T1000 (cell line): ENCODE measurements at regions not wholly inside any gene's neighbourhood (a gene's known extent, or its start where the extent isn't known, plus 50 kb on each side); places are given as distances from the start of the nearest gene placed in this dataset.
"Not testable (repeated sequence)": the region's sequence is repeated elsewhere in the genome, so short reads cannot be mapped to it uniquely, and the experiment has no call there.

Experiments used
- DNase-seq: peaks from one replicate; lab custom pipeline; 2025; ENCODE audit warnings: mixed read lengths; lab: John Stamatoyannopoulos, UW

DNA sequence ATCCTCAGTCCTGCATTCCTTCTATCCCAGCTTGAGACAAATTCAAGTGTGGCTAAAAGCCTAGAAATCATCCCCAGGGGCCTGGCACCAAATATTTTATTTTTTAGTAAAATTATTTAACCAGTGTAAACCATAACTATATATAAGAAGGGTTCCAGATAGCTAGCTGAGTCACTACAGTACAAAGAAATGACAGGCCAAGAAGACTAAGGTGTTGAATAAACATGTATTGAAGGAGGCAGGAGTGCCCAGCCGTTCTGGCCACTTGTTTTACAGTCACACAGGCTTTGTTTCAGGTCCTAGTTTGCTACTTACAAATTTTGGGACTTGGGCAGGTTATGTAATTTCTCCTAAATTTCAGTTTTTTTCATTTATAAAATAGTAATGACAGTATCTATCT lies 225.9 kb upstream of the PITX2 start:
- DNase-seq, result no peak

DNA sequence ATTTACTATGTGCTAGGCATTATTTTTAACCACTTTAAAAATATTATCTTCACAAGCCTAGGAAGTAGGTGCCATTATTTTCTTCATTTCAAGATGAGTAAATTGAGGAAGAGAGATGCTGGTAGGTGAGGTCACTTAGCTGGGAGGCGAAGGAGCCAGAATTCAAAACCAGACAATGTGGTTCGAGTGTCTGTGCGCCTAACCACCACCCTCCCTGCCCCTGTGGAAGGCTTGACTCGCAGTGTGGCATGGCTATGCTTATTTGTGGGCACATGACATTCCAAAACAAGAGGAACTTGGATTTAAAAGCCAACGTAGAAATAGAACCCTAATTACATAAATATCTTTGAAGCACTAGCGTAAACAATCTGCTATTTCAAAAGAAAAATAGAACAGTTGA lies 226.6 kb upstream of the PITX2 start:
- DNase-seq, result no peak

DNA sequence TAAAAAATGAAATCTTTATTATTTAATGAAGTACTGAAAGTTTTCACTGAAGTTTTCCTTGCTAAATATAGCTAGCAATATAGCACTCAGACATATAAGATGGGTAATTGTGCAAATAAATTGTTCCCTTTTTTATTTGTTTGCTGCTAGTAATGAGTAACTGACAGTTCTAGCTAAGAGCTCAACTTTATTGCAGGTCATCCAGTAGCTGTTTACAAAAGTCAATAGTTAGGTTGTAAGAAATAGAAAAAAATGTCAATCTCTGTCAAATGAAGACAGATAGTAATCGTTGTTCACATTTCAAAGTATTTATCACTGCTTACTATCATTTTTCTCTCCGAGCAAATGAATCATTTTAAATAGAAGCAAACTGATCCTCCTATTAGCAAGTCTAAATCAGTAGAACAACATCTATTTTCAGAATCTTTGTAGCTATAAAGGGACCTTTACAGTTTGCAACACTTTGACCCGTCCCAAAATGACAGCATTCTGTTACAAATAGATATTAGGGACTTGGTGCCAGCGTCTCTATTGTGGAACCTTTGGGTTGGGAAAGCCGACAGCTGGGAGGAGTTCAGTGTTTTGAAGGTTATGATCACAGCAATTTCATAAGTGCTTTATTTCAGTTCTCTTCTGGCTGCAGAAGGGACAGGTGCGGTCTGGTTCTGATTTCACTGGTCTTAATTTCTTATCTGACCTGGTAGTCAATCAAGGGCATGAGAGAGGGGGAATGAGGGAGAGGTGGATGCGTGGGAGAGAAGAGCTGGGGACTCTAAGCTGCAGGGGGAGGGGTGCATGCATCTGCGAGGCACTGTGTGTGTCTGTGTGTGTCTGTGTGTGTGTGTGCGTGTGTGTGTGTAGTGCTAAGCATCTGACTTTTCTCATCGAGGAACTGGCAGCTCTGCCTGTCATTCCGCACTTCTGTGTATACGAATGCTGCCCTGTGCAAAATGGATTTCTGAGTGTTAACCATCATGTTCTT lies 227.9 kb upstream of the PITX2 start:
- no peak for DNase-seq

DNA sequence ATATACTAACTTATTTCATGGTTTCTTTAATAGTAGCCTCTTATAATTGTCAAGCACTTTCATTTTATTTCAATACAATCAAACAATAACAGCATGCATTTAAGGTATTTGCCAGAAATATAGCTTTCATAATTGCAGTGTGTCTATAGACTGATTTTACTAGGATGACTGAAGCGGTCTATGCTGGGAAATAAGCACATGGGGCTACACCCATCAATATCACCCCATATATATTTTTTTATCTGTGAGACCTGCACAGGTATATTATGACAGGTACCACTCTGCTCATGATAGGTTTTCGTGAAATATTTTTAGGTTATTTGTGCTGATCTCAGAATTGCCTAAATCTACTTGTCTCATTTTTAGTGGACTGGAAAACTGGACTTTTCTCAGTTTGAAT lies 229.1 kb upstream of the PITX2 start:
- DNase-seq, result no peak

DNA sequence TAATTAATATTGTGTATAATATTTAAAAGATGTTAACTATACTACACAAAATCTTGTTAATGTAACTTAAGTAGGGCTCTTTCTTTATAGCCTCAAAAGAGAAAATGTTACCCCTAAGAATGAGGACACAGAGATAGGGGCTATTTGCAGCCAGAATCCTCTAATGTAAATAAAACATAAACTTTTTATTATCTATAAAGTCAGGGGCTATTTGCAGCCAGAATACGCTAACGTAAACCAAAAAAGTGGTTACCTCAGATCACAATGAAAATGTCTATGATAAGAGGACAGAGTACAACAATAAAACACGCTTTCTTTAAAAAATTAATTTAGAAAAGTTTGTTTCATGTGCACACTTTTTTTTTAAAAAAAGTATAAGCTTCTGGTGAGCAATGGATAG lies 229.9 kb upstream of the PITX2 start:
- DNase-seq, result no peak

DNA sequence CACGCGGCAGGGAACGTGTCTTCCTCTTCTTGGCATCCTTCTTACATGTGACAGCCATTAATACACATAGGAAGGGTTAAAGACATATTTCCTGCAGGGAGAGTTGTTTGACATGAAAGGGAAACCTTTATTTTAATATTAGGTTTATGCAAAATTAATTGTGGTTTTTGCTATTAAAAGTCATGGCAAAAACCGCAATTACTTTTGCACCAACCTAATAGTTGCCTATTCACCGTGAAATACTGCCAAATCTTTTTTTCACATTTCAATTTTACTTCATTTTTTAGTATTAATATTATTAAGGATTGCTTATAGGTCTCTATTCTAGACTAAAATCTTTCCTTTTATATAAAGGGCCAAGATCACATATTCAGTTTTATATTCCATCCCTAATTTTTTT lies 230.4 kb upstream of the PITX2 start:
- DNase-seq, result no peak

DNA sequence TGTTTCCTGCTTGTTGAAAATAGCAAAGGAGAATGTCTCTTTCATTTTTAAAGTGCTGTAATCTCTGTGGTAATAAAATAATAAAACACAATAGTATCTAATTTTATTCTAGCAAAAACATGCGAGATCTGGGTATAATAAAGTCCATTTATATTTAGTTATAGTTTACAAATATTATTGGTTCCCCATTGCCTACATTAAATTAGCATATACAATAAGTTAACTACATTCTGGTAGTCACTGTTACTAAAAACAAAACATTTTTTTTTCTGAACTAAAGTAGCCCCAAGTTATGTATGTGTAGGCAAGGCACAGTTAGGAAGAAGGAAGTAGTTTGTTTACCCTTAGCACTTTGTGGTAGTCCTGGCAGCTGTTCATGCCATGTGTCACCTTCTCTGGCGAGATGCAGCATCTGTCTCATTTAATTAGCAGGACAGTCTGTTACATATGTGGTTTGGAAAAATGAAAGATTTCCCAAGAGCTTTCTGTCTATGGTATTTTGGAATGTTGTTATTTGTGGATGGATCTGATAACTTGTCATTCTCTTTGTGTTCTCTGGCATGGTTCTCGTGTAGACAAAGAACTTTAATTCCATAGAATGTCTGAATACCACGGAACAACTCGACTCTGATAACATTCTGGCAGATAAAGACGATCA lies 231.3 kb upstream of the PITX2 start:
- DNase-seq, result peak; percentile 37

DNA sequence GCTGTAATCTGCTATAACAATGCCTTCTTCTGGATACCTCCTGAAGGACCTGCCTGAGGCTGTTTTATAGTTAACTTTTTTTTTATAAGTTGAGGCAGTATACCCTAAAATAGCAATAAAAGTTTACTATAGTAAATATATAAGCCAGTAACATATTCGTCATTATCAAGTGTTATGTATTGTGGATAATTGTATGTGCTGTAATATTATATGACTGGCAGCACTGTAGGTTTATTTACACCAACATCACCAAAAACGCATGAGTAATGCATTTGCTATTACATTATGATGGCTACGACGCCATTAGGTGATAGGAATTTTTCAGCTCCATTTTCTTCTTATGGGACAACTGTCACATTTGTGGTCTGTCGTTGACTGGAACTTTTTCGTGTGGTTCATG lies 237.2 kb upstream of the PITX2 start:
- no peak for DNase-seq

DNA sequence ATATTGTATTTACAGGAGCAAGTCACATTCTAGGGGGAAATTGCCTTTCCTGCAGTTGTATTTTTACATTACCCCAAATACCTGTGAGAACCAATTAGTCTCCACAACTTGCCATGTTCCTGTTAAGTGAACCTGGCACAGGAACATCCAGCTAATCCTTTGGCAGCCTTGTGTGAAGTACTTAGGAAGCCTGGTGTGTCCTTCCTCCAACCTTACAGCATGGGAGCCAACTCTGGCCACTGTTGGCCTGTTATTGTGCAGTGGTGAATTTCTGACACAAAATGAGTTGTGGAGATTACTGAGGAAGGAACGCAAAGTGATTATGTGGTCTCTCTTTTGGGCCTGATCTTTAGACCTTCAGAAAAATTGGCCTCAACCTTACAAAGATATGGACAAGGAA lies 238.0 kb upstream of the PITX2 start:
- no peak for DNase-seq

DNA sequence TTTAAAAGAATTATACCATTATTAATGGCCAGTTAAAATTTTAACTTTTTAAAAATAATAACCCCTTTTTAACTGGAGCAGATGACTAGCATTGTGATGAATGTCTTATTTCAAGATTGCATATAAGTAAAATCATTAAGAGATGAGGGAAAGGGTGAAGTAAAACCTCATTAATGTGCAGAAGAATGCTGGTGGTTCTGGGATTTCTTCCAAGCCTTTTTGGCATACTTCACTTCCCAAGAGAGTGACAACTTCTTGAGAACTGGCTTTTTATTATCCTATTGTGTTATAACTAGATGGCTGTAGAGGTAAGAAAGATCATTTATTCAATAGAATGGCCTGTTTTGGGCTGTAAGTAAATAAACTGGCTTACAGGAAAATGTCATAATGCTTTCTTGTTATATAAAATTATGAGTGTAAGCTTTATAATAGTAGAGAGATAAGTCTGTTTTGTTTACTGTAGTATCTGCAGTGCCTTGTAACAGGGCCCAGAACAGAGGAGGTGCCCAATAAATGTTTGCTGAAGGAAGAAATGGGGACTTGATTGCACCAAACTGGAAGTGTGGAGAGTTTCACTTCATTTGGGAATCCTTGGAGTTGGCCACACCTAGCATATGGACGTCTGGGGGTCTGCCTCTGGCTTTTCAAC lies 242.9 kb upstream of the PITX2 start:
- DNase-seq, result no peak

DNA sequence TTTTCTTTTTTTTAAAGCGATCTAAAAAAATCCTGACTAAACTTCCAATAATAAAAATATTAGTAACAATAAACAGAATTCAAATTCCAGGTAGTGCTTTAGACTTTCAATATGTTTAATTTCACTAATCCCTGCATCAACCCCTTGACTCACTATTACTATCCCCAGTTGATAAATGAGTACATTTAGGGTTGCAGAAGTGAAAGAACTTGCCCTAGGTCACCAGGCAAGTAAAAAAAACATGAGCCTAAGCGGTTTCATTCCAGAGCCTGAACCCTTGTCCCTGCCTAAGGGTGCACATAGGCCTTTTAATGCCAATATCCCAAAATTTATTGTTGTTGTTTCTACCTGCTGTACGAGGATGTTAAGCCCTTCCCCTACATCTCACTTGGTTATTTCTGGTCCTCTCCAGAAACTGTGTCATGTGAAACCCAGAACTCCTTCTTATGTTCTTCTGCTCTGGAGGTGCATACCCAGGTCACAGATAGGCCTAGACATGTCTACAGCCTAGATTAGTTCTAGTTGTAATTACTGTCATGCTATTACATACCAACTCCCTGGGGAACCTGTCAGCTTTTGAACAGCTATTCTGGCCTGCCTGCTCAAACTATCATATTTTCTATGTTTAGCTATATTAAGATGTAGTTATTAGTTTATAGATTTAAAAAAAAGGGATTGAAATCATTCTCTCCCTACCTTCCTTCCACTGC lies 244.5 kb upstream of the PITX2 start:
- DNase-seq, result no peak

DNA sequence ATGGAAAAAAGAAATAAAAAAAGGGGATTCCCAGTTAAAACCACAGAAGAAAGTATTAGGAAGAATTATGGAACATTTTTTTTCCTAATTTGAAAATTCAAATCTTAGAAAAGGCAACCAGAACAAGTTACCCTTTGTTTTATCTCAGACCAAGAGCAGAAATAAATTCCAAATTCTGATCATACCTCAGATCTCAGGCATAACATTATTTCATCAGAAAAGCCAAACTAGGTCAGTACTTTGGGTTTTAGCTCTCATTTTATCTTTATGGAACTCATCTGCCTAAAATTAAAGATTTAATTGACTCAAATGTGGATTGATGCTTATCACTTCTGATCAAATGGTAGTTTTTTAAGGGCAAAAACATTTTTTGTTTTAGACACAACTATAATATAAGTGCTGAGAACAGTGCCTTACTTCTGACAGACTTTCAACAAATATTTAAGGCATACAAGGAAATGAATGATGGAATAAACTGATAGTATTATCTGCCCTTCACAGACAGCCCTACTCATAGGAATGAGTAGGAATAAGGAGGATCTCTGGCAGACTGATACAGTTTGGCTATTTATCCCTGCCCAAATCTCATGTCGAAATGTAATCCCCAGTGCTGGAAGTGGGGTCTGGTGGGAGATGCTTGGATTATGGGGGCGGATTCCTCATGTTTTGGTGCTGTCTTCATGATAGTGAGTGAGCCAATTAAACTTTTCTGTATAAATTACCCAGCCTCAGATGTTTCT lies 245.3 kb upstream of the PITX2 start:
- no peak for DNase-seq

DNA sequence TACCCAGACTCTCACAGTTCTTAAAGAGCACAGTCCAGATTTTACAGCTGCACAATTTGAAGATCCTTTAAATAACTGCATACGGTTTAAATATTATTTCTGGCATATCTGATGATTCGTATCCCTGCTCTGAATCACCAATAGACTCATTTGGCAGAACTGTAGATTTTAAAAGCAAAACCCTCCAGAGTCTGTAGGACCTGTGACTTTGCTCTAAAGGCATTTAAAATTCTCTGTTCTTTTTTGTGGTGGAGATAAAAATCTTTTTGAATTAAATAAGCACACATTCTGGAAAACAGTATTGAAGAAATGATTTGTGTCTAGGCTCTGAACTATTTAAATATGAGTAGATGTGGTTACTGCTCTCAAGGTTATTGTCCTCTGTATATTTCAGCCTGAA lies 246.2 kb upstream of the PITX2 start:
- DNase-seq, result no peak

DNA sequence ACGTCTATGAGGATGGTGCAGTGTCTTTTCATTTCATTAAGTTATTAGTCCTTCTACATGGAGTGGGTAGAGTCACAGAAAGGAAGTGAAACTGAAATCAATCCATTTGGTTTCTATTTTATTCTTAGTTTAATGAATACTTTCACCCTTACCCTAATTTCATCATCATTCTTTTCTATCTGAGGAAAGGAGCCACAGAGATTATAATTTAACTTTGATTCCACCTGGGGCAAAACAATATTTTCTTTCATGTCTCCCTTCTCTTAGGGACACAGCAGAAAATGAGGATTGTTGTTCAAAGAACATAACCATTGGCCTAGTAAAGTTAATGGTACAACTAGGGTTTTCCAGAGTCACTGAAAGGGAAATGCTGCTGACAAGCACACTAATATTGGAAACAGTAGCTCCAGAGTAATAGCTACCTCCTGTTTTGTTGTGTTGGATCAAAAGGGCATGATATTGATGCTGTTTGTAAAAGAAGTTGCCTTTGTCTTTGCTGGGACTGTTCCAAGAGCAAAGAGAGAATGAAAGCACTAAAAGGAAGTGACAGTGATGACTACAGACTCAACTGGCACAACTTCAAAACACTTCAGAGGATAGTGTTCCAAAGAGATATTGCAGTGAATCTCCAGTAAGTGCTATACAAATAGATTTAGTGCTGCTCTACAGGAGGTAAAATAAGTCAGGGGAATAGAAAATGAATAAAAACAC lies 247.1 kb upstream of the PITX2 start:
- DNase-seq, result no peak

DNA sequence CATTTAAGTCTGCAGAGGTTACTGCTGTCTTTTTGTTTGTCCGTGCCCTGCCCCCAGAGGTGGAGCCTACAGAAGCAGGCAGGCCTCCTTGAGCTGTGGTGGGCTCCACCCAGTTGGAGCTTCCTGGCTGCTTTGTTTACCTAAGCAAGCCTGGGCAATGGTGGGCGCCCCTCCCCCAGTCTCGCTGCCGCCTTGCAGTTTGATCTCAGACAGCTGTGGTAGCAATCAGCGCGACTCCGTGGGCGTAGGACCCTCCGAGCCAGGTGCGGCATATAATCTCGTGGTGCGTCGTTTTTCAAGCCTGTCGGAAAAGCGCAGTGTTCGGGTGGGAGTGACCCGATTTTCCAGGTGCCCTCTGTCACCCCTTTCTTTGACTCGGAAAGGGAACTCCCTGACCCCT lies 253.3 kb upstream of the PITX2 start:
- DNase-seq, result not testable (repeated sequence)

DNA sequence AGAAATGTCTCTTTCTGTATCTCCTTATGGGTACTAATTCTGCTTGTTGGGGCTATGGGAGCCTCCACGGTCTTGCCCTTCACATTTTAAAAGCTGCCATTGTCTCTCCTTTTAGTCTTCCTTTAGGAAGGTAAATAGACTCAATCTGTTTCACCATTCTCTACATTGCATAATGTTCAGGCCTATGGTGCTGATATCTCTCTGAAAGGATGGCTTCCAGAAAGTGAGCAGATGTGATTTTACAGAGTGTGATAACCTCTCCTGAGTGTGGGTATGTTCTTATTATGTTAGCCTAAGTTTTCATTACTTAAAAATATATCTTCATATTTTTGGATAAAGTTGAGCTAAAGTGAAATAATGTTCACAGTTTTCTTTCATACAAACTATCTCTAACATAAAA lies 254.0 kb upstream of the PITX2 start:
- DNase-seq, result no peak

DNA sequence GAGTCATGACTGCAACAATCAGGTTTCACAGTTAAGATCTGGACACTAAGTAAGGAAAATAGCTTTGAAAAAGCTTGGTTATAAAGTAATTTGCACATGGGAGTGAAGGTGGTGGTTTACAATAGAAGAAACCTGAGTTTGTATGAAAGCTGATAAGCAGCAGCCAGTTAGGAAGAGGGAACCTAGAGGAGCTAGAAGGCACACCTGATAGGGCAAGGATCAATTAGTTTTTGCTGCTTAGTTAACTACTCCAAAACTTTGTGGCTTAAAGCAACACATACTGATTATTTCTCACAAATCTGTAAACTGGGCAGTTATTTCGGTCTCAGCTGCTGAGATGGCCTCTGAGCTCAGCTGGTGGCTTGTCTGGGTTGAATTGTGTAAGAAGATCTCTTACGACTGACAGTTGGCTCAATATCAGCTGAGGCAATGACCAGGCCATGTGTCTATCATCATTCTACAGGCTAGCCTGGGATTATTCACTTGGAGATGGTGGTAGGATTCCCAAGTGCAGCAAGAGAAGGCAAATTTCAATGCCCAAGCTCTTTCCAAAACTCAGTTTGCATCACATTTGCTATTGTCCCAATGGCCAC lies 255.0 kb upstream of the PITX2 start:
- DNase-seq, result no peak

DNA sequence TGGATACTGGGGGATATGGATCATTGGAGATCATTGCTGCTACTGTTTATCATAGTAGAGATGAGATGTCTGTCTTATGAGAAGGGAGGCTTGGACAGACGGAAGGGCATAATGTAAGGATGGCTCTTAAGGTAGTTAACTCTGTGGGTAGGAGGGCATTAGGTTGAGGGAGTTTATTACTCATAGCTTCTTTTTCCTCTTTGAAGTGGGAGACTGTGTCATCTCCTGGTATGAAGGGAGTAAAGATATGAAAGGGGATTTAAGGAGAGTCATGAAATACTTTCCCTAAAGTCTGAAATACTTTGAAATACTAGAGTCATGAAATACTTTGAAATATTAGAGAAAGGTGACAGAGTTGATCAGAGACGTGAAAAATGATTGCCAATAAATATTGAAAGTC lies 255.5 kb upstream of the PITX2 start:
- no peak for DNase-seq

DNA sequence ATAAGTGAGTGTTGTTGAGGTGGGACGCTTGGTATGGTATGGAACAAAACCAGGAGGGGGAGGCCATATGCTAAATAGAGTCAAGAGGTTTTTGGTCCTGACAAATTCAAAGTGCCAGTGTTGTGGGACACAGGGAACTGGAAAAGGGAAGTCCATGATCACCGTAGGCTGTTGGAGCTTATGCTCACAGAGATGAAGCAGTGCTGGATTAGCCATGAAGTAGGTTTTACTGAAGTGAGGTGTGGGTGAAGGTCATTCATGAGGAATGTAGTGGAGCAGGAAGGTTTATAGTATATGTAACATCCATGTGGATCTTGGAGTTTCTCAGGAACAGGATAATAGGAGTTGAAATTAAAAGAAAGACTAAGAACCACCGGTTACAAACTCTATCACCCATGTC lies 256.1 kb upstream of the PITX2 start:
- no peak for DNase-seq

DNA sequence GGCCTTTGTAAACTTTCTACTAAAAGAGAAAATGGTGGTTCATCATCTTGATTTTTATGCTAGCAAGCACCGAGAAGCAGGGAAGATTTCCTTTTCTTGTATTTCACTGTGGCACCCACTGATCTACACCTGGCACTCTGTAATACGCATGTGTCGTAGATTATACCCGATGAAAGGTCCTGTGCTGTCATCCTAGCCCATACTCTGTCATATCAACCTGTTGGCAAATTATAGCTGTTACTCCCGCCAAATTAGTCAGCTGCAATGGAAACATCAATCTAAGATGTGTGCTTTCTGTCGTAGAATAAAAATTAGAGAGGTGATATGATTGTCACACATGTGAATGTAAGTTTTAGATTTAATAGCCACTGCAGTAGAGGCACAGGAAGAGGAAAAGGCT lies 263.4 kb upstream of the PITX2 start:
- no peak for DNase-seq

DNA sequence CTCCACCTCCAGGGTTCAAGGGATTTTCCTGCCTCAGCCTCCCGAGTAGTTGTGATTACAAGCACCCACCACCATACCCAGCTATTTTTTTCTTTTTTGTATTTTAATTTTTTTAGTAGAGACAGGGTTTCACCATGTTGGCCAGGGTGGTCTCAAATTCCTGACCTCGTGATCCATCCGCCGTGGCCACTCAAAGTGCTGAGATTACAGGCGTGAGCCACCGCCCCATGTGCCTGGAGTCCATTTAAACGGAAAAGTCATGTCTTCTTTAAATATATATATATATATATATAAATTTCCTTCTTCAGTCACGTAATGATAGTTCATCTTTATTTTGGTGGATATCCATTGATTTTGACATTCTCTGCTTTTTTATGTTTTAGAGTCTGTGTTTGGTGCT lies 264.0 kb upstream of the PITX2 start:
- no peak for DNase-seq
